GM18502 (cell line): ENCODE measurements at regions not wholly inside any gene's neighbourhood (a gene's known extent, or its start where the extent isn't known, plus 50 kb on each side); places are given as distances from the start of the nearest gene placed in this dataset.

Source experiments
- ATAC-seq: cut with Tn5 transposase; IDR thresholded peaks from one replicate; pipeline ENCODE4 v1.9.1; 2021; ENCODE audit warnings: mild to moderate bottlenecking; ENCODE audit not compliant: unreplicated experiment, poor library complexity

DNA sequence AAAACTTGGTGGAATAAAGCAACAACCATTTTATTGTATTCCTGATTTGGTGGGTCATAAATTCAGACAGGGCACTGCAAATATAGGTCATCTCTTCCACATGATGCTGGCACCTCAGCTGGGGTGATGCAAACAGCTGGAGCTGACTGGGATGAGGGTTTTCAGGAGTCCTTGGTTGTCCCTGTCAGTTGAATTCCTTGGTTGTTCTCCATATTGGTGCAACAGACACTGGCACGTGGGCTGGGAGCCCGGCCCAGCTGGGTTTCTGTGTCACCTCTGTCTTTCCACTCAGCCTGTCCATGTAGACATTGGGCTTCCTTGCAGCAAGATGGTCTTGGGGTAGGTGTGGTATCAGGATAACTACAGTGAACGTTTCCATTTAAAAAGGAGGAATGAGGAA is 518.0 kb upstream of the MEF2C start:
- ATAC-seq, result no peak

DNA sequence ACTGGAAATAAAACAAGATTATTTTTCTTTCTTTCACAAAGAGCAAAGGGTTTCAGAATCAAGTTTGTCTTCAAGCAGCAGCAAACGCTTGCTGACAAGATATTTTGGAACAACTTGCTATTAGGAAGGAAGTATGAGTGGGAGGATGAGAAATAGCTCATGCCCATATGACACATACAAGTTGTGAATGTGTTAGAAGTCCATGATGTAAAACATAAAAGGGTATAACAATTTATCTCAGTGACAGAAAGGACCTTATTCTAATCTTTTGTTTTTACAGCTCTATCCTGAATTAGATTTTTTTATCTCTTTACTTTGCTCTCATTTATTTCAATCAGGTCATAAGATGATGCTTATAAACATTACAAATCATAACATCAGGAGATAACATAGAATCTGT is 516.6 kb upstream of the MEF2C start:
- ATAC-seq, result no peak

DNA sequence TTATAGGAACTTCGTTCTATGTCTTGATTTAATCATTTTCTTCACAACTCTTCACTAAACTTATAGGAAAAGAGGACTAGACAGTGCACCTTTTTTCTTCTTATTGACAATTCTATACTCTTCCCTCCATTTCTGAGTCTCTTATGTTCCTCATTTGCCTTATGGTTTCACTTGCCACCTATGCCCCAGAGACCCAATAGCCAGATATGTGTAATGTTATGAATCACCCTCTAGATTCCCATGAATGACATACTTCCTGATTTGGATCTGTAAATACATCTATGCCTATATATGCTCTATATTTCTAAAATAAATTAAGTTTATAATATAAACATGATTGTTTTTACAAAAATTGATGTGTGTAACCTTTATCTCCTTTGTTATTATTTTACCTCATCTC is 514.1 kb upstream of the MEF2C start:
- peak; percentile 88 for ATAC-seq

DNA sequence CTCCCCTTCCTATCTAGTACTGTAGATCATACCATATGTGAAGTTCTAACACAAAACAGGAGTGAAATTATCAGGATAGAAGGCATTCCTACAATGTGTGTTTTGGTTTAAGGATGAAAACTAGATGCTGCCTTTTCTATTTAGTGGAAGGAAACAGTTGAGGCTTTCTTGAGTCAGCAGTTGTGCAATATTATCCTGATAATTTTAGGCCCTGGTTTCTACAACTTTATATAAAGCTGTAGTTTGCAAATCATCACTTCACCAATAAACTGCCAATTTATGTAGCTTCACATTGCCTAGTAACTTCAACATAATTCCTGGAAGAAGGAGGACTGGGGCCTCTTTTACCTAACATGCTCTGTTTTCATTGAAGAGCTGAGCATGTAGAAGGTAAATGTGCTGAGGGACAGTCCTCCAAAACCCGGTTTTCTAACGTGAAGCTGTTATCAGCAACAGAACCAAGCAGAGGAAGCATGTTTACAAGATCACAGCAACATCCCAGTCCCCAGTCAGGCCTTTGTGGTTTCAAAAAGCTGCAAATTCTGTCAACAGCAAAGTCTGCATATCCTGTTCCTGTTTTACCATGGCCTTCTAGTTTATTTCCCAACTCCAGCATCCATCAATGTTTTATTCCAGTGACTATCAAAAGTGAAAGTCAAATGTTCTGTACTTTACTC is 513.4 kb upstream of the MEF2C start:
- ATAC-seq, result peak; percentile 58

DNA sequence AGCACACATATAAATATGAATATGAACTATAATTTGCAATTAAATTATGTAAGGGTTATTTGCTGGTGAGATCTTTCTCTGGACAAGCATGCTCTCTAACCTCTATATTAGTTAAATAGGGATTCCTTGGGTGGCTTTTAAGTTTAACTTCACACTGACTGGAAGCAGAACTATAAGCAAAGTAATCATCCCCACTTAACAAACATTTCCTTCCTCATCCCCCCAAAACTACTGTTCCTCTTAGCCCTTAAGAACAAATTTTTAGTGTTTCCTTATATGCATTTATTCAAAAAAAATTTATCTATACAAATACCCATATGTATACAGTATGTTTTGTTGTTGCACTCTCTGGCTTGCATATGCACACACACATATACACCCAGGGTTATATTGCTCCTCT is 512.1 kb upstream of the MEF2C start:
- ATAC-seq, result no peak

DNA sequence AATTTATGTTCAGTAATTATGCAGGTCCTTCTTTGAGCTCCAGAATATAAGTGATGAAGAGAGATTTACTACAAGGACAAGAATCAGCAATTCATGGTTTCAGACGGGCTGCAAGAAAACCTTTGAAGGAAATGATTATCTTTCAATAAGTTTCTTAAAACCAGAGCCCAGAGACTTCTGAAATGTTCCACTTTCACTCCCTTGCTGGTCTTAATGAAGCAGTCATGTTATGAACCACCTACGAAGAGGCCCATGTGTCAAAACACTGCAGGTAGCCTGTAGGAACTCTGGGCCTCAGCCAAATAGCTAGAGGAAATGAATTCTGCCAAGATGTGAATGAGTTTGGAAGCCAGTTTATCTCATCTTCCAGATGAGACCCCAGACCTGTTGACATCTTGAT is 505.9 kb upstream of the MEF2C start:
- no peak for ATAC-seq

DNA sequence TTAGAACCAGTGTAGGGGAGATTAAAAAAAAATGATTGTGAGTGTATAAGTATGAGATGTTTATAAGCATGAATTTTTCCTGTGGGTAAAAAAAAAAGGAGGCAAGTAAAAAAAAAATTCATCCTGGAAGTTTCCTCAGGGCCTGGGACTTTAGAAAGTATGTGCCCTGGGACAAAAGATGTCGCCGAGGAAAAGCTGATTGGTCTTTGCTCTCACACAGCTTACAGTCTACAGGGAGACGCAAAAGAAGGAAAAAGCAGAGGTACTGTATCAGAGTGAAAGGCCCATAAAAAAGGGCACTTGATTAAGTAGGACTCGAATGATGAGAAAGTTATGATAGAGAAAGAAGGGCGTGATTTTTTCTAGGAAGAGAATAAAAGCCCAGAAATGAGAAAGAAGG is 501.4 kb upstream of the MEF2C start:
- no peak for ATAC-seq

DNA sequence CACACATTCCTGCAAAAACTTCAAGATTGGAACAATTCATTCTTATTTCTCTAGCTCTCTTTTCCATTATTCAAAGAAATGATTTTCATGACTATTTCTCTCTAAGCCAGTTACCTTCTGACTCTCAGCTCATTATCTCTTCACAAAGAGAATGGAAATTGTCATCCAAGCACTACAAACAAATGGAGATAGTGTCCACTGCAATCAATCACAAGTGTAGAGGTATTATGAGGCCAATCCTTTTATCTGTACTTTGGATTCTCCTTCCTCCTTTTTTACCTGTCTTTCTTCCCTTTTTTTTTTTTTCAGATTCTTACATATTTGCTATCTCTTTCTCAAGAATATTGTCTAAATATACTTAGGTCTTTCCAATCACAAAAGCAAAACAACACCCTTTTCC is 497.7 kb upstream of the MEF2C start:
- ATAC-seq, result no peak

DNA sequence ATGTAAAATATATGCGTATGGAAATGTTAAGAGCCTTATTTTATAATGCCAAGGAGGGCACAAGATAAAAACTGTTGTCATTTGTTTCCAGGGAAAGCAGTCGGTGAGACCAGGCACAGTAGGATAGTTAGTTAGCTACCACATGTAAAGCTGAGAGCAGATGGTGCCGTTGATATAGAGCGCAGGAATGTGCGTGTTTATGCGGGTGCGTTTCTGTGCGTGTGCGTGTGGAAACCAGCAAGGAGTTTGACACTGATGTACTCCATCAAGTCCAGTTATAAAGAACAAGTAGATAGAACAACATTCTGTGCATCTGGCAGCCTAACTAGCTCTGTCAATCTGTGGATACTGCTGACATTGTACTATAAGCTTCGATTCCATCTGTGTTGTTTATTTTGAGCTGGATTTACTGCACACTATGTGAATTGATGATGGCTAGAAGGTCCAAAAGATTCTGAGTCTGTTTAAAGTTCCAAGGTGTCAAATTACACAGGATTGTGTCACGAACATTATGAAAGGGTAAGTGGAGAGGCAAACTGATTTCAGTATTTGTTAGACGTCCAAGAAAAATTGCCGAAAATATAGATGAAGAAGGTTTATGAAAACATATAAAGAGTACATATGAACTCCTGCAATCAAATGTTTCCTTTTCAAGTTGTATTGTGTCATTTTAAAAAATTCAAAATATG is 494.9 kb upstream of the MEF2C start:
- no peak for ATAC-seq

DNA sequence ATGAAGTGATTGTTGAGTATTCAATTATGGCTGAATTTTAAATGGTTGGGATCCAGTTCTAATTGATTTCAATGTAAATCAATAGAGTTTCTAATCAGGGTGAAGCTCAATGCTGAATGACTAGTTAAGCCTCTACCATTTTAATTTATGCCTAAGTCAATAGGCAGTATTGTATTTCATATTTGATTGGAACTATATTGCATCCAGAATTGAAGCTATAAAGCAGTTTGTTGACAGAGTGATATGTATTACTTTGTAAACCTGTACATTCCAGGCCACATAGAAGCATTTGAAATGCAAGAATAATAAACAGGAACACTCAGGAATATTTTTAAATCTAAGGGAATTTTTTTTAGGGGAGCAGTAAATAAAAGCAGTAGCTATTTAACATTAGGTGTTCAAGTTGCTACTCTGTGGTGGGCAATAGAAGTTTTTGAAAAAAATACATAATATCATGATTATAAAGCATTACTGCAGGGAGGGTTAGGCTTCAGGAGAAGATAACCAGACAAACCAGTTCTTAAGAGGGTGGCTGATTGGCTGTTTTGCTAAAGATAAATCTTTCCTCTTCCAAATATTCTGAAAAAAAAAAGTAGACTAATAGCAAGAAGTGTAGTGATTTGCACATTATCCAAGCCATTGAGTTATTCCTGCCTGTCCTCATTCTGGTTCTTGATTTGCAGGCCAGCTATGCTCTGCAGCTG is 492.0 kb upstream of the MEF2C start:
- ATAC-seq, result no peak

DNA sequence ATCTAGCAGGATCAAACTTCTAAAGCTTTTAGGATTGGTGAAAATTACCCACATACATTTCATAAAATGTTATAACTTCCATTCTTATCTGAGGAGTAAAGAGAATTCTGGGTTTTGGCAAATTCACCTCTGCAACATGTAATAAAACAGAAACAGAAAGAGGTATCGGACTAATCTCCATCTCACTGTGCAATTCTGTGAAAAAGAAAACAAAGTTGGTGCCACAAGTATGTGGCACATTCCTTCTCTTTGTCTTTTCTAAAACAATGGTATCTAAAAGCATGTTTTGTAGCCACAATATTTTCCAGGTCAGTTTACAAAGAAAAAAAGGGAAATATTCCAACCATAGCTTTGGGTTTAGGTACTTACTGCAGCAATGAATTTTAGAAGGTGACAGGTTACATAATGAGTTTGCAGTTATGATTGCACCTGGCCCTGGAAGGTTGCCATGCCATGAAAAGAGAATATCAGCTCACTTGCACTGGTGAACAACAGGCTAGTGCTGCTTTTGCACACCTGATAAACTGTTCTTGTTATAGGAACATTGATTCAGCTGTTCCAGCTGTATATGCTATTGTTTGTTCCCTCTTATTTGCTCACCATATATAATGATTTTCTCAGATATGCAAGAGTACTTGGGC is 491.3 kb upstream of the MEF2C start:
- ATAC-seq, result peak; percentile 47

DNA sequence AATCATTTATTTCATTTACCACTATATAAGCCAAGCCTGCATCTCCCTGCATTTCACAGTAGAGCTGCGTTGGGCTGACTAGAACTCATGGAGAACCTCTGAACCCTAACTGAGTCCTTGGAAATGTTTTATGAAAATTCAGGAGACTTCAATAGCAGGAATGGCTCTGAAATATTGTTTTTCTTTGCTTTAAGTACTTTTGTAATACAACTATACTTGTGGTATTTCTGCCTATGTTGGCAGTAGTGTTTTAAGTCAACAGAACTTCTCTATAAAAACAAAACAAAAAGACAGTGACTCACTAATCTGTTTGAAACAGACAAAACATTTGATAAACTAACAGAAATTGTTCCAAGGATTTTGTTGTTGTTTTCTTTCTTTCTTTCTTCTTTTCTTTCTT is 489.2 kb upstream of the MEF2C start:
- ATAC-seq, result no peak

DNA sequence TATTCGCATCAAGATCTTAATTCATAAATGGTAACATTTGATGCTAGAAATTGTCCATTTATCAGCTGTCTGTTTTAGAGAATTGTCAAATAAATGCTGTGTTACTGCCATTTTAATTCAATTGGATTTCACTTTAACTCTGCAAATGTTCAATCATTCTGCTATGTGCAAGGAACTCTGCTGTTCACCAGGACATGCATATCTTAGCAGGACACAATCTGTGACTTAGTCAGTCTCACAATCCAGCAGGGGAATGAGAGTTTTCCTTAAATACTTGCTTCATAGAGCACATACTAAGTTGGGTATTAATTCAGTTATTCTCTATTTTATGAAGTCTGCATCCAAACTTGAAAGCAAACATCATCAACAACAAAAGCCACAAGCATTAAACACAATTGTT is 488.7 kb upstream of the MEF2C start:
- no peak for ATAC-seq

DNA sequence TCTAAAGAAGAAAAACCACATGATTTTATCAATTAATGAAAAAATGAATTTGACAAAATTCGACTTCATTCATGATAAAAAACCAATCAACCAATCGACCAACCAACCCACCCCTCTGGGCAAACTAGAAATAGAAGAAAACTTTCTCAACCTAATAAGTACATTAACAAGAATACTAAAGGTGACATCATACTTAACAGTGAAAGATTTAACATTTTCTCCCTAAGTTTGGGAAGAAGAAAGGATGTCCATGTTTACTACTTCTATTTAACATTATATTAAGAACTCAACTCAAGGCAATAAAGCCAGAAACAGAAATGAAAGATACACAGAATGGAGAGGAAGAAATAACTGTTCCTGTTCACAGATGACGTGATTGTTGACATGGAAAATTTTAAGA is 476.1 kb upstream of the MEF2C start:
- no peak for ATAC-seq

DNA sequence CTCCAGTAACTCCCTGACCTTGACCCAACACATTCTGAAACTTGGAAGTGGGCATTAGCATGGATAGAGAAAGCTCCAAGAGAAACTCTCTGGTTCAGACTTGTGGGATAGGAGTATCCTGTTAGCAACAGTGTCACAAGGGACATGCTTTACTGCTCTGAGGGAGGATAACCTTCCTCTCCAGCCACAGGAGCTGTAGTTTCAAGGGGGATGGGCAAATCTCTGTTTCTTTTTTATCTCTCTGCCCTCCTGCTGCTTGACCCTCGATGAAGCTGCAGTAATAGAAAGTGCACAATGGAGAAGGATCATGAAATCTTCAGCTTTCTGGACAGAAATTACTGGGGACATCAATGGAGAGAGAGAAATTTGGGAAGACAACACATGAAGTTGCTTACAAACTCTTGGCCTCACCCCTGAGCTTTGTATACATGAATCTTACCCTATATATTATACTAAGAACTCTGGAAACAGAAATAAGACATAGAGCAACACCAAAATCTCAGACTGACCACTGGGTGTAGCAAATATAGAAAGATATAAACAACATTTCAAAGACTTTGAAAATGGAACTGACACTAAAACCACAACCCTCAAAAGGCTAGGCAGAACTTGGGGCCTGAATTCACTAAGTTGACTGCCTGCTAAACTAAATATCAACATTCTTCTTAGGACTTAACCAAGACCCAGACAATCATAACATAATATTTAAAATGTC is 471.0 kb upstream of the MEF2C start:
- peak; percentile 64 for ATAC-seq

DNA sequence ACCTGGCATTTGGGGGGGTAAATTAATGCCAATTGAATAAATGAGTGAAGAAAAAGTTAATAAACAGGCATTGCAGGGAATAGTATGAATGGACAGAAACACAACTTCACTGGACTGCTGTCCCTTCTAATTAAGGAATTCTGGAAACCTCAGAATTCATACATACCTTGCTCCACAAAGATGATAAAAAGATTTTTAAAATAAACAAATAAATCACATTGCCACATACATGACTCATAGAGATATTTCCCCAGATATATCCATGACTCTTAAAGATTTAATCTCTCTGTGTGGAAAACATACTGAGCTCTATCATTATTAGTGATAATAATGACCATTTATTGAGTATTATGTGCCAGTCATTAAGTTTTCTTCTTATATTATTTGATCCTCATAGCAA is 469.0 kb upstream of the MEF2C start:
- no peak for ATAC-seq

DNA sequence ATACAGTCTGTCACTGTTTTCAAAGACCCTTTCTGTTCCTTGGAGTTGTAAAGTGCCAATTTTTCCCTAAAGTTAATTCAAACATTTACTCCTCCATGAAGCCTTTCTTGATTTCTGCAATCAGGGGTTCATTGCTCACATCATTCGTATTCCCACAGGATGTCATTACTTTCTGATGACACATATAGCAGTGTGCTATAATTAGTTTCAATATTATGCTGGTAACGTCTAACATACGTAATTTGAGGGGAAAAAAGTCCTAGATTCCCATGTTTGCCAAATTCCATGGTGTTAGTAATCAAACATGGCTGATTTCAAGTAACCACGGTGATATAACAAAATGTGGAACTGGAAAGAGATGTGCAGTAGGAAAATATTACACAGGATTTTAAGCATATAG is 468.2 kb upstream of the MEF2C start:
- no peak for ATAC-seq

DNA sequence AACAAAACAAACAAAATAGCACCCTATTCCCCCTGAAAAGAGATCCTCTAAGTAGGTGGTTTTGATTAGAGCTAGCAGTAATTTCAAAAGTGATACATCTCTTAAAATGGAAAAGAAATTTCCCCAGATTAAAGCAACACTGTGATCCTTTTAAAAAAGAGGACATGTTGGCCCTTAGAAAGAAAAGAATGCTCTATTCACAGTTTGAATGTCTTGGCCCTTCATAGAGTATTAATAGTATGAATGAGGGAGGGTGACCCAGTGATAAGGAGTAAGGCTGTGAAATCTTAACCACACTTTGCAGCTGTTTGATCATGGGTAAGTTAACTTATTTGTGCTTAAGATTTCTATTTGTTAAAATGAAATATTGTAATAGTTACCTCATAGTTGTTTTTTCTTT is 467.7 kb upstream of the MEF2C start:
- ATAC-seq, result no peak

DNA sequence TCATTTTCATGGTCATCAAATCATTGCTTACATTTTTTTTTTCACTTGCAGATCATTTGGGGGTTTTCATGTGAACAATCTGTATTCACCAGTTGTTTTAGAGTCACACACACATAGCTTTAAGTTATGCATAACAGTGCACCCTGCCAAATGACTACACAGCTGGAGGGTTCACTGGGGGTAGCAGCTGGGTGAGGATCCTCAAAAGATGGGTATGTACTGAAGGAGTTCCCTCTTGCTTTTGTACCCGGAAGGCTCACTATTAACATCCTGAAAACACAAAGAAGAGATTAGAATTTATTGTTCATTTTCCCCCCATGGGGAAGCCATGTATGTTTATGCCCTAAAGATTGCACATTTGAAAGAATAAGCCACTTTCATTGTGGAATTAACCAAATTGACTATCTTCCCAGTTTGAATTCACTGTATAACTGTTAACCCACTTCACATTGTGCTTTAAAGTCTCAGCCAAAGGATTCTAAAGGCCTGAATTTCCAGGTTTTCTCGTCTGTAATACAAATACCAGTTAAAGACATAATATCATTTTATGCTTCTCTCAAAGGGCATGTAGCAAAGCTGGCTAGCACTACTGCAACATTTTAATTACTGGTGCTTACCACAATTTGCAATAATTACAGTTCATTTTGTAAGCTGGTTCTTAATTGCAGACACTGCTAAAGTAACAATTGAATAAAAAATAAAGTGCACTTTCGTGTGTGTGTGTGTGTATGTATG is 466.4 kb upstream of the MEF2C start:
- no peak for ATAC-seq

DNA sequence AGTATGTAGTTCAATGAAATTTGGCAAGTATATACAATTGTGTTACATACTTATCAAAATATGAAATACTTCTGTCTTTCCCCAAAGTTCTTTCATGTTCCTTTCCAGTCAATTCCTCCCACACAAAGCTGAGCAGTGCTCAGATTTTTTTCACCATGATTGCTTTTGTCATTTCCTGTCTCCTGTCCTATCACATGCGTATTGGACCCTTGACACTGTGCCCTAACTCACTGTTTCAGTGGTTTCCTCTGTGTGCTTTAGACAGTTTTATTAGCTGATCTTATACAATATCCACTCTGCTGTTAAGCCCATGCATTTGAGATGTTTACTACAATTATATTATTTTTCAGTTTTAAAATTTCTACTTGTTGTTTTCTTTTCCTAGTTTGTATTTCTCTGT is 463.6 kb upstream of the MEF2C start:
- no peak for ATAC-seq
